ENCODE measurements at regions not wholly inside any gene's neighbourhood (a gene's known extent, or its start where the extent isn't known, plus 50 kb on each side); places are given as distances from the start of the nearest gene placed in this dataset.

DNA sequence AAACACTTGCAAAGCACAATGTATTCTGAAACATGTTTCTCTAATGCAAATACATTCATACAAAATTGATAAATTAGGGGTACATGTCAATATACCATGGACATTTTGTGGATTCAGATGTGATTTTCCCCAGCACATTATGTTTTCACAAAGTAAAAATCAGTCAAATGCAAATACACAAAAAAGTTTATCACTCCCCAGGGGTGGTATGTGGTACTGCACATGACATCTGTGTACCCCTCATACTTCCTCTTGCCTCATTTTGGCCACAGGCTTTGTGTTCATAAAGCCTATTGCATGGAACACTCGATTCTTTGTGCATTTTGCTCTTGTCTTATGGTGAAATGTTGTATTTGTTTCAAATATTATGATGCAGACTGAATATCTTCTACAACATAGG is 116.8 kb upstream of the PDE4D start:
- TF ChIP-seq, protein P1, sequence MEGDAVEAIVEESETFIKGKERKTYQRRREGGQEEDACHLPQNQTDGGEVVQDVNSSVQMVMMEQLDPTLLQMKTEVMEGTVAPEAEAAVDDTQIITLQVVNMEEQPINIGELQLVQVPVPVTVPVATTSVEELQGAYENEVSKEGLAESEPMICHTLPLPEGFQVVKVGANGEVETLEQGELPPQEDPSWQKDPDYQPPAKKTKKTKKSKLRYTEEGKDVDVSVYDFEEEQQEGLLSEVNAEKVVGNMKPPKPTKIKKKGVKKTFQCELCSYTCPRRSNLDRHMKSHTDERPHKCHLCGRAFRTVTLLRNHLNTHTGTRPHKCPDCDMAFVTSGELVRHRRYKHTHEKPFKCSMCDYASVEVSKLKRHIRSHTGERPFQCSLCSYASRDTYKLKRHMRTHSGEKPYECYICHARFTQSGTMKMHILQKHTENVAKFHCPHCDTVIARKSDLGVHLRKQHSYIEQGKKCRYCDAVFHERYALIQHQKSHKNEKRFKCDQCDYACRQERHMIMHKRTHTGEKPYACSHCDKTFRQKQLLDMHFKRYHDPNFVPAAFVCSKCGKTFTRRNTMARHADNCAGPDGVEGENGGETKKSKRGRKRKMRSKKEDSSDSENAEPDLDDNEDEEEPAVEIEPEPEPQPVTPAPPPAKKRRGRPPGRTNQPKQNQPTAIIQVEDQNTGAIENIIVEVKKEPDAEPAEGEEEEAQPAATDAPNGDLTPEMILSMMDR (IDR thresholded peaks at IDR 0.05): peak; percentile 31
- no peak for TF ChIP-seq EZH2 (IDR thresholded peaks at IDR 0.05; ENCODE audit: borderline replicate concordance, insufficient read depth, low read depth, low read length, poor library complexity, severe bottlenecking)
